ENCODE measurements at regions not wholly inside any gene's neighbourhood (a gene's known extent, or its start where the extent isn't known, plus 50 kb on each side); places are given as distances from the start of the nearest gene placed in this dataset.

DNA sequence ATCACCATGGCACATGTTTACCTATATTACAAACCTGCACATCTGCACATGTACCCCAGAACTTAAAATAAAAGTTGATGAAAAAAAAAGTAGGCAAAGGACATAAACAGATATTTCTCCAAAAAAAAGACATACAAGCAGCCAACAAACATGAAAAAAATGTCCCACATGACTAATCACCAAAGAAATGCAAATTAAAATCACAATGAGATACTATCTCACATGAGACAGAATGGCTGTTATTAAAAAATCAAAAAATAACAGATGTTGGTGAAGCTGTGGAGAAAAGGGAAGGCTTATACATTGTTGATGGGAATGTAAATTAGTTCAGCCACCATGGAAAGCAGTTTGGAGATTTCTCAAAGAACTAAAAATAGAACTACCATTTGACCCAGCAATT, 68.0 kb upstream of the FAR2 start:
- TF ChIP-seq EZH2 (IDR thresholded peaks at IDR 0.05; ENCODE audit: low read length) (no peak), CTCF (optimal IDR thresholded peaks at IDR 0.05 in 1 of 3, IDR thresholded peaks at IDR 0.05 in 1 of 3, conservative IDR thresholded peaks at IDR 0.05 in 1 of 3; ENCODE audit: extremely low read depth in 1 of 3, insufficient read depth in 2 of 3, low read length in 3 of 3) (no peak)

Data from keratinocyte (primary cell).